Endothelial cell (in vitro differentiated cells): ENCODE measurements at regions not wholly inside any gene's neighbourhood (a gene's known extent, or its start where the extent isn't known, plus 50 kb on each side); places are given as distances from the start of the nearest gene placed in this dataset.

Experiments used
- DNase-seq: peaks from one replicate; pipeline ENCODE4 v3.0.0; 2021; ENCODE audit warnings: low spot score
- H3K27ac Mint-ChIP-seq: one replicate; pipeline ENCODE4 v1.8.0; 2021; ENCODE audit warnings: mixed read lengths, inconsistent platforms; ENCODE audit not compliant: unreplicated experiment
- H3K27me3 Mint-ChIP-seq: one replicate; pipeline ENCODE4 v1.8.0; 2021; ENCODE audit warnings: mild to moderate bottlenecking, moderate library complexity, mixed read lengths, inconsistent platforms; ENCODE audit not compliant: unreplicated experiment
- H3K36me3 Mint-ChIP-seq: one replicate; pipeline ENCODE4 v1.8.0; 2021; ENCODE audit warnings: mild to moderate bottlenecking, low read depth, mixed read lengths, inconsistent platforms; ENCODE audit not compliant: unreplicated experiment
- H3K4me1 Mint-ChIP-seq: one replicate; pipeline ENCODE4 v1.8.0; 2021; ENCODE audit warnings: mild to moderate bottlenecking, mixed read lengths, inconsistent platforms; ENCODE audit not compliant: unreplicated experiment
- H3K4me3 Mint-ChIP-seq: one replicate; pipeline ENCODE4 v1.8.0; 2021; ENCODE audit warnings: mild to moderate bottlenecking, mixed read lengths, inconsistent platforms; ENCODE audit not compliant: unreplicated experiment
- H3K9me3 Mint-ChIP-seq: one replicate; pipeline ENCODE4 v1.8.0; 2021; ENCODE audit warnings: mixed read lengths, inconsistent platforms; ENCODE audit not compliant: unreplicated experiment
- TF ChIP-seq, protein P1 (sequence below): fragments of 200-600 bp; sonication (generic); IDR thresholded peaks from one replicate; pipeline ENCODE4 v1.5.0; 2021; ENCODE audit warnings: antibody characterized with exemption; ENCODE audit not compliant: unreplicated experiment

DNA sequence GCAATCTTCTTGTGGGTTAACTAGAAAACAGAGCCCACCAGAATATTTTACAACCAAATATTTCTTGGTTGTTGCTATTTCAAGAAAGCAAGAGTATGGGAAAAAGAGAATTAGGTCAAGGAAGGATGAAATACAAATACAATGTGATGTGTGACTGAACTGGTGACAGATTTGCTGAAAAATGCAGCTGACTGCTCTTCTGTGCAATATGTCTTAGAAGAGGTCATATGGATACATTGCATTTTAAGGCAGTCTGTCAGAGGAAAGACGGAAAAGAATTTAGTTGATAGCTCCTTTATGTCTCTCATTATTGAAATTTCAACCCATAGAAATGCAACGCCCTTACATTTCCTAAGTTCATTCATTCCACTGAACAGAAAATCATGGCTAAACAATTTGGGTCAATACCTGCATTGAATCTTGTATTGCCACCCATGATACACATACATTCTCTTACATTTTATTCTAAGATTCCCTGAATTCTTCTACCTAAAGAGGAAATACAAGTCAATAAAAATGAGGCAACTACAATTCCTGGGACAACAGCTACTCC, 423.1 kb downstream of the ADAM29 start:
- Mint-ChIP-seq H3K27ac (no peak overlapping the region), H3K4me3 (no peak overlapping the region), H3K9me3 (peaks cover 4% of the 10 kb centered on the region), H3K27me3 (no peaks in the 10 kb centered on the region), H3K36me3 (no peaks in the 10 kb centered on the region), H3K4me1 (no peaks in the 10 kb centered on the region)
- TF ChIP-seq, protein P1, sequence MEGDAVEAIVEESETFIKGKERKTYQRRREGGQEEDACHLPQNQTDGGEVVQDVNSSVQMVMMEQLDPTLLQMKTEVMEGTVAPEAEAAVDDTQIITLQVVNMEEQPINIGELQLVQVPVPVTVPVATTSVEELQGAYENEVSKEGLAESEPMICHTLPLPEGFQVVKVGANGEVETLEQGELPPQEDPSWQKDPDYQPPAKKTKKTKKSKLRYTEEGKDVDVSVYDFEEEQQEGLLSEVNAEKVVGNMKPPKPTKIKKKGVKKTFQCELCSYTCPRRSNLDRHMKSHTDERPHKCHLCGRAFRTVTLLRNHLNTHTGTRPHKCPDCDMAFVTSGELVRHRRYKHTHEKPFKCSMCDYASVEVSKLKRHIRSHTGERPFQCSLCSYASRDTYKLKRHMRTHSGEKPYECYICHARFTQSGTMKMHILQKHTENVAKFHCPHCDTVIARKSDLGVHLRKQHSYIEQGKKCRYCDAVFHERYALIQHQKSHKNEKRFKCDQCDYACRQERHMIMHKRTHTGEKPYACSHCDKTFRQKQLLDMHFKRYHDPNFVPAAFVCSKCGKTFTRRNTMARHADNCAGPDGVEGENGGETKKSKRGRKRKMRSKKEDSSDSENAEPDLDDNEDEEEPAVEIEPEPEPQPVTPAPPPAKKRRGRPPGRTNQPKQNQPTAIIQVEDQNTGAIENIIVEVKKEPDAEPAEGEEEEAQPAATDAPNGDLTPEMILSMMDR = no peak
- no peak for DNase-seq

DNA sequence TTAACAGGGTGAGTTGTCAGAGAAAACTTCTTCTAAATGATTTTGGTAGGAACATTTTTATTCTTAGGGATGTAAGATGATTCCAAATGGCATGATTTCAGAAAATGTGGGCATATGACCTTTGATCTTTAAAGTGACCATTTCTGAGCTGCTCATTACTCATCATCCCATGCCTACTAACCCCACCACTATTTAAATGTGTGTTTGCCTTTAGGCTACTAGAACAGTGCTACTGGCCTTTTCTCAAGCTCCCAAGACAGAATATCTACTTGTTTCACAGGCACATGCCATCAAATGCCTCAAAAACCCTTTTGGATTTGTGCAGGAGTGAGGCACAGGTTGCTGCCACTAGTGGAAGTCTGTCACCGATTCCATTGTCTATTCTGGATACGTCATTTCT, 428.2 kb downstream of the ADAM29 start:
- Mint-ChIP-seq H3K27me3 (peaks cover 1% of the 10 kb centered on the region), H3K36me3 (no peaks in the 10 kb centered on the region), H3K27ac (no peak overlapping the region), H3K9me3 (peaks cover 4% of the 10 kb centered on the region), H3K4me3 (no peak overlapping the region), H3K4me1 (no peaks in the 10 kb centered on the region)
- DNase-seq = no peak
- TF ChIP-seq, protein P1 = no peak

DNA sequence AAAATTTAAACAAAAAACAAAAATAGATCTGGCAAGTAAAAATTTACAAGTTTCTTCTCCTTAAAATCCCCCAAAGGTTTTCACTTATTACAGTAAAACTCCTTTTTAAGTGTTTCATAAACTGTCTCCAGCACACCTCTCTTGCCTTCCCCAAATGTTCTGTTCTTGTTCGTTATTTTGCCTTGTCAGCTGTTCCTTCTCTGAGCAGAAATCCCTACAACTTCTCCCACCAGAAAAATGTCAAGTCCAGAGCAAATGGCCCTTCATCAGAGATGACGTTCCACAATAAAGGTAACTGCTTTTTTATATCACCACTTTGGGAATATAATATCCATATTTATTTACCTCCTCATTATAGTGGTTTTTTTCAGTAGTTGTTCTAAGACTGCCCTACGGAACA, 432.1 kb downstream of the ADAM29 start:
- no peaks in the 10 kb centered on the region for H3K9me3 Mint-ChIP-seq

DNA sequence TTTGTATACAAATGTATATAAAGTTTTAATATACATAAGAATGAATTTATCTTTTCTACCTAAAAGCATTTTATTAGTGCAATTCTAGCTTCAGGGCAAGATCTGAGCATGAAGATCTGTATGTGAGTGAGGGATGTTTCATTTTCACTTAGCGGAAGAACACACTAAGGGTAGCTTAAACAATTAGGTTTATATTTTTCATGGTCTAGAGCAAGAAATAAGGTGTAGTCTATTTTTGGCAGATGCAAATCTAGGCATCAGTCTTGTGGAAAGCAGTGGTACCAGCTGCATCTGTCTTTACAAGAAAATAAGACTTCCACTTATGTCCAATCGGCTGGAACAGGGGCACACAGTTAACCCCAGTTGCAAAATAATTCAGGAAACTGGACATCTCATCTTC, 433.3 kb downstream of the ADAM29 start:
- H3K9me3 Mint-ChIP-seq = no peaks in the 10 kb centered on the region
- H3K4me1 Mint-ChIP-seq = no peaks in the 10 kb centered on the region
- H3K4me3 Mint-ChIP-seq = no peak overlapping the region
- no peak overlapping the region for H3K27ac Mint-ChIP-seq
- DNase-seq = no peak
- no peaks in the 10 kb centered on the region for H3K36me3 Mint-ChIP-seq
- TF ChIP-seq, protein P1 = no peak
- peaks cover 1% of the 10 kb centered on the region for H3K27me3 Mint-ChIP-seq

More for the DNA sequence above, 432.1 kb downstream of the ADAM29 start:
- no peak for DNase-seq
- no peaks in the 10 kb centered on the region for H3K4me1 Mint-ChIP-seq
- peaks cover 1% of the 10 kb centered on the region for H3K27me3 Mint-ChIP-seq
- H3K36me3 Mint-ChIP-seq = no peaks in the 10 kb centered on the region
- no peak overlapping the region for H3K27ac Mint-ChIP-seq
- TF ChIP-seq, protein P1 = no peak
- H3K4me3 Mint-ChIP-seq = no peak overlapping the region

- no peak for DNase-seq
- H3K36me3 Mint-ChIP-seq = no peaks in the 10 kb centered on the region
- TF ChIP-seq, protein P1 = no peak
- H3K4me3 Mint-ChIP-seq = no peak overlapping the region
- peaks cover 3% of the 10 kb centered on the region for H3K27me3 Mint-ChIP-seq
- H3K4me1 Mint-ChIP-seq = no peaks in the 10 kb centered on the region
- no peaks in the 10 kb centered on the region for H3K9me3 Mint-ChIP-seq
- no peak overlapping the region for H3K27ac Mint-ChIP-seq
These were observed 443.0 kb downstream of the GPM6A start for GRCh38 chr4:175369087-175369486.
